ENCODE measurements at regions not wholly inside any gene's neighbourhood (a gene's known extent, or its start where the extent isn't known, plus 50 kb on each side); places are given as distances from the start of the nearest gene placed in this dataset.

DNA sequence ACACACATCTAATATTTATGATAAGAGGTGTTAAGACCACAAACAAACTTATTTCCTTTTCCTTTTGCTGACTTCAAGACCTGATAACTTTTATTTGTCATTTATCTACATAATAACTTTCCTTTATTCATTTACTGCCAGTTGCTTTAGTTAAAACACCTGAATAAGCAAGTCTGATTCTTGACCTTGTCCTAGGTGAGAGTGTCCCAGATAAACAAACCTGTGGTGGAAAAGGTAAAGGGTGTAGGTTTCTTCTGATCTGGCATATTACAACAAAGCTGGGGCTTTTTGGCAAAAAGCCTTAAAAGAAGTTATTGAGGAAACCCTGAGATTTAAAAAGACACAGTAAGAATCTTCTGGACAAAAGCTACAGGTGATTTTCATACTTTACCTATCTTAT is 191.5 kb downstream of the ZBBX start:
- DNase-seq = no peak

DNA sequence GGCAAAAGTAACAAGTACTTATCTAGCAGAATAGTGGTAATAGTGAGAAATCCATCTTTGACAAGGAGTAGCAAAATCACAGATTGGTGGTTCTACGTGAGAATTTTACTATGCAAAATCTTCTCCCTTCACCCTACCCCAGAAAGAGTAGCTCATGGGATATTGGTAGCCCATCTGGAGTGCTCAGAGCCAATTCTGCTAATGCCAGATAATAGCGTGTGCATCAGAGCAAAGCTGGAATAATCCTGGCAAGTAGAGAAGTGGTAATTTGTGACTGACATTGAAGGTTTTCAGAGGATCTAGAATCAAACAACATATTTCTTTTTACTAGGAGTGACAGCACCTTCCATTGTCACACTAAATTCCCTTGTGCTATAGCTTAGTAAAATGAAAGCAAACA is 192.9 kb downstream of the ZBBX start:
- no peak for DNase-seq

DNA sequence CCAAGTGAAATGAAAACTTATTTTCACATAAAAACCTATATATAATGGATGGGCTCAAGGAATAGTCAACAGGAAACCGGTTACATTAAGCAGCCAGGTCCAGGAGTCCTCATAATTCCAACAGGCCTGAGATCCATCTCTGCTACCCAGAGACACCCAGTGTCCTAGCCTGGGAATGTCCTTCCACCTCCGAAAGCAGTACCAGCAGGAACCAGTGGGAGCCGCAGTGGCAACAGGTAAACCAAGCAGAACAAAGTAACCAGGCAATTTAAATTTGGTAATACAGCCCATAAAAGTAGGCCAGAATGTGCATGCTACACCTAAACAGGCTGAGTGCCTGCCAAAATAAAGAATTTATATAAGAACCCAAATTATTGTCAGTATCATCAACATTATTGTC is 195.6 kb downstream of the ZBBX start:
- DNase-seq = no peak

DNA sequence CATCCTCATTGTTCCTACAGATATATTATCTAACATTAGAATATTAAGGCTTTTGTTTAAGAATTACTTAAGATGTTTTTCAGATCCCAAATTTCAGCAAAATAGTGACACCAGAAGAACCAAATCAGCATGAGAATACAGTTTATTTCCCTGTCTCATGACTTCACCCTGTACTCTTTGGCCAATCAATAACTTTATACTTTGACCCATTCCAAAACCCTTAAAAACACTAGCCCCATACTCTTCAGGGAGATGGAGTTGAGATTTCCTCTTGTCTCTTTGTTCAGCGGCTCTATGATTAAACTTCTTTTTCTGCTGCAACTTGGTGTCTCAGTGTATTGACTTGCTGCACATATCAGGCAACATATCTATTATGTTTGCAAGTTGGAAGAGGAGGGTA is 207.7 kb downstream of the ZBBX start:
- no peak for DNase-seq

DNA sequence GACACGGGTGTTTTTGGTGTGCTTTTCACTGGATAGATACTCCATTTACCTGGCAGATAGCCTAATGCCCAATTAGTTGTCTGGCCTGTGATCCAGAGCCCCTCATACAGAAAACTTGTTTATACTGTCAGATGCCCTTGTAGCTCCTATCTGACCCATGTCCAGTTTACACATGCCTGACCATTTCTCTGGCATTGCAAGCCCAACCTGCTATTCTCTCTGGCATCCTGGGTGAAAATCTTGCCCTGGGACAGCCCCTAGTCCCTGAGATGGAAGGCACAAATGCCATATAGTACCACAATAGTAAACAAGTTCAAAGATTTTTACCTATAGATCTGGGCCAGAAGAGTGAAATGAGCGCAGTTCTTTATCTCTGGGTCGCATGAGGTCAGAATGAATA is 212.6 kb downstream of the ZBBX start:
- no peak for DNase-seq

DNA sequence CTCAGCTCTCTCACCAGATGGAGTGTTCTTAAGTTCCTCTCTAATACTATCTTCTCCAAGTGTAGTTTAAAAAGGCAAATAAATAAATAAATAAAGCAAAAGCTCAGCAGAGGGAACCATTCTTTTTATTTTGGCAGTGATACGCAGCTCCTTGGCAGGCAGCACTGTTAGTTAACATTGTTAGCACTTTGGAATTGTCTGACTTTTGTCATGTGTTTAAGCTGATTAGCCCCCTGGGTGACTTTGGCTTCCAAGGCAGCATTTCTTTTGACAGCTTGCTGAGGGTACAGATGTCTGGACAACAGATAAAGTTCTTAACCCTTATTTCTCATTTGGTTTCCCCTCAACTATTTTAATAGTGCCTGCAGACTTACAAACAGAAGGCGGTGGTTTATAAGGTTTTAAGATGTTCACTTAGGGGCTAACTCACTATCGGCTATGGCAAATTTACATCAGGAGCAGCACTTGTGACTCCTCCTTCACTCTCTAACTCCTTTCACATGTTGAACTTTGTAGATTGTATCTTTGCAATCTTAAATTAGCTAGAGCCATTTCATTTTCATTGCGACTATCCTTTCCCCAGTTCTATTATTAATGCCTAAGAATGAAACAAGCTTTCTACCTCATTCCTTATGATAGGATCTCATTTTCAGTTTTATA is 213.4 kb downstream of the ZBBX start:
- no peak for DNase-seq

DNA sequence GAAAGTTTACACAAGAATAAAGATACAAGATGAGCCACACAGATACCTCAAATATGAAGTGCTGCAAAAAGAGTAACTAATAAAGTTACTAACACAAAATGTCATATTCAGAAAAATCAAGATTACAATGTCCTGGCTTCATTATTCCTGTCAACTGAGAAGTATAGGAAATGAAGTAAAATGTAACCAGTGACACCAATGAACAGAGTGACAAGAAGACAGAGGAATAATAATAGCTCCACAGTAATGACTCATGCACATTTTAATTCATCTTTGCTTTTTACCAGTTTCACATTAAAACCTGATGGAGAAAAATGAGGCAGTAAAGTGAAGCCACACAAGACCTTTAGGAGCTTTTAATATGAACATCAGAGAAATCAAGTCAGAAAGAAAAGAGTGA is 214.1 kb downstream of the ZBBX start:
- no peak for DNase-seq

DNA sequence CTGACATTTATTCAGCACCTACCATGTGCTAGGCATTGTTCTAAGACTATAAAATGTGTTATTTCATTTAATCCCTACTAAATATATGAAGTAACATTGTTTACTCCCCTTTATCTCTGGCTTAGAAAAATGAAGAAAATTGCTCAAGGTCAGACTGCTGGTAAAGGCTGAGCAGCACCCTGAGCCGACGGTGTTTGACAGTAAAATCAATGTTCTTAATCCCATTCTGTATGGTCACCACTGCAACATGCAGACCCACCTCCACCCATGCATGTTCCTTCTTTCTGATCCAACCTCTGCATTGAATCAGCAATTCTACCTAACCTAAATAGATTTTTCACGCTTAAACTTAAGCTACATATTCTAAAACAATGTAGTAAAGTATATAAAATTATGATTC is 216.5 kb downstream of the ZBBX start:
- DNase-seq = no peak

DNA sequence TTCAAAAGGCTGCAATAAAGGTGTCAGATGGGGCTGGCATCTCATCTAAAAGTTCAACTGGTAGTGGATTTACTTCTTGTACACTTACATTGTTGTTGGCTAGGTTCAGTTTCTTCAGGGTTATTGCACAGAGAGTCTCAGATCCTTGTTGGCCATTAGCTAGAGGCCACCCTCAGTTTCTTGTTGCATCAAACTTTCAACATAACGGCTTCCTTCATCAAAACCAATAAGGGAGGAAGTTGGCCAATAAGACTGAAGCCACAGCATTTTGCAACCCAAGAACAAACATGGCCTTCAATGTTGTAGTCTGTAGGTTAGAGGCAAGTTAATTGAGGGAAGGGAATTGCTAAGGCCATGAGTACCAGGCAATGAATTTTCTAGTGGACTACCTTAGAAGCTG is 218.0 kb downstream of the ZBBX start:
- DNase-seq = peak; percentile 85

DNA sequence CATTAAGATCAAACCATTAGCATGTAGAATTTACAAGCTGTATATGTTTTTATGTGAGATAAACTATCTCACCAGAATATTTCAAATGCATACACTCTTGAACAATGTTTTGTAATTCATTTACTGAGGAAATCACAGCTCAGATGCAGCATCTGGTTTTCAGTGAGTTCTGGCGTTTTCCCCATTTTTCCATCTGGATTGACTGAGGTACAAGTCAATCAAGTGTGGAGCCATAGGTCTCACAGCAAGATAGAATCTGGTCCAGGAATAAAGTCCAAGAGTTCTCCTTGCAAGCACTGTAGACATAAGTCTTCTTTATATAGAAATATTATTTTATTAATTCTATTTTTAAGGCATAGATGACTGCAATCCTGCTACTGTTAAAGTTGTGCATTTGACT is 219.3 kb downstream of the ZBBX start:
- DNase-seq = no peak

DNA sequence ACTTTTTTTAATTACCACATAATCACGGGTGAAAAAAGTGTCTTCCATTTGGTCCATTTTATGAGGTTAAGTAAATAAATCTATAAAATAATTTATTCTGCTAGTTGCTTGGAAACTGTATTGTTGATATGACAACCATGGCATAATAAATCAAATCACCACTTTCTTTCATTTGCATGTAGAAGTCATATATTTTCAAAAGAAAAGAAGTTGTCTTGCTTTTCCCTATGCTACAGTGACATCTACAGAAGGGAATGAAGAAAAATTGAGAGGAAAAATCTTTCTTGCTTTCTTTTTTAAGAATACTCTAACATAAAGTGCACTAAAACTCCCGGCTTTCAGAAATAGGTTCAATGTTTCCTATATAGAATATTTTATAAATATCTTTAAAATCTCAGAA is 228.5 kb downstream of the ZBBX start:
- no peak for DNase-seq

DNA sequence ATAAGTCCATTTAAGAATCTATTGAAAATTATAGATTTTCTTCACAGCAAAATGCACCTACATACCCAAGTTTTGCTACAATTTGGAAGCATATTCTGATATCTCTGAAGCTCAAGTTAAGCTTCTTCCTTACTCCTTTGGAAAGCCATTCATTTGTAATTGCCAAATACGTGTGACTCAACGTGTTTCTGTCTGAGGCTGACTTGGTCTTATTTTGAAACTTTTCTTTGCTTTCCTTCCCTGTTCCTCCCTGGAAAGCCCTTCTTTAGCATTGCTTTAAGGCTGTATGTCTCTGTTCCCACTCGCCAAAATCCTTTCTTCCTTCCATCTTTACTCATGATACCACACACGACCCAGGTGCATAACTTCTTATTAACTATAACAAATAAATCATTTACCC is 232.0 kb downstream of the ZBBX start:
- peak; percentile 6 for DNase-seq

DNA sequence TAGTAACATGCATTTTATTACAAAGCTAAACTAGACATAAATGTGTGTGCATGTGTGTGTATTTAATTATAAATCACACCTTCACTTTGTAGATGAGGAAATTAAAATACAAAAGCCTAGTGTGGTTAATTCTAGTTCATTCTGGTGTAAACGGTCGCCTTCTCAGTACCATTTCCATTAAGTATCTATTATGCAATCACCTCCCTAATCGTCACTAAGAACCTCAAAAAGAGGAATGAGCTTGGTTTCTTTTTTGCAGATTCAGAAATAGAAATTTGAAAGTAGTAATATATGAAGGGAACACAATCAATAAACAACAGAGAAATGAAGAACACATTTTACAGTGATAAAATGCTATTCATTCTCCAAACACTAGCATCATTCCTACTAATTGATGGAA is 233.2 kb downstream of the ZBBX start:
- peak; percentile 3 for DNase-seq

DNA sequence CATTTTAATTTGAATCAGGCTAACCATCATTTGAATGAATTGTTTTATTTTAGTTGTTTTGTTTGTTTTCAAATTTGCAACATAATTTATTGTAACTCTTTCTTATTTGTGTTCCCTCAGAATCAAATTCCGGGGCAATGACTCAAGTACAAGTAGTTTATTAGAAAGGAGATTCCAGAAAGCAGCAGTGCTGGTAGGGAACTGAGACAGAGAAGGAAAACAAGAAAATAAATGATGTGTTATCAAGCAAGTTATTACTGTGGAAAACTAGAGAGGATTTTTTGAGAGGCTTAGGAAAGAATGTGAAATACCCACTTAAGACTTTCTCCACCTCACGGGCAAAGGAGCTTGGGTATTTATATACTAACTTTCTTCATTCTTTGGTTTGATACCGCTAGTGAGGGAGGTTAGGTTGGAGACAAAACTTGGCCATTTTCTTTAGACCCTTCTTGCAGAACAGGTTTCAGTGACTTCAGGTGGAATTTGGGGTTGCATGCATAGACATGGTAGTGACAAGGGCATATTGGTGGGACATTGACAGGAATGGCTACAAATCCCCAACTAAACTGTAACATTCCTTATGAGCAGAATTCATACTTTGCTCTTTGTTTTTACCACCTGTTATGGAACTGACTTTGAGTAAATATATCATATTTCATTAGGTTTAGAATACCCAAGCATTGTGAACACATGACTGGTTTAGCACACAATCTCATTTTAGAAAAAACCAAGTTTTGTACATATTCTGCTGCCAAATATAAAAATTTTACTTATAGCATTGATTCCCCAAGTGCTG is 254.3 kb downstream of the ZBBX start:
- DNase-seq = no peak

DNA sequence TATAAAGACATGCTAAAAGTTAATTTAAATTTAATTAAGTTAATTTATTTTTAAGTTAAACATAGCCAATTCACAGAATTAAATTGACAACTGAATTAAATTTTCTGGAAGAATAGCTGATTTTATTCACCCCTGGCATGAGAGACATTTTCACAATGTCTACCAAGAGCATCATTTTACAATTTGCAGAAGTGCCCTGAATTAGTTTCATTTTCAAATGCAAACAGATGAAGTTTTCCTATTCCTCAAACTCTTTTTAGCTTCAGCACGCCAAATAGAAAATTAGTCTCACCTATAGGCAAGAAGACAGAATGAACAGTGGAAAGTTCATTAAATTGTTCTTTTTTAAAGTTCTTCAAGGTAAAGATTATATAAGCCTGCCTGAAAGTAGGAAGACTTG is 259.3 kb downstream of the ZBBX start:
- DNase-seq = no peak

DNA sequence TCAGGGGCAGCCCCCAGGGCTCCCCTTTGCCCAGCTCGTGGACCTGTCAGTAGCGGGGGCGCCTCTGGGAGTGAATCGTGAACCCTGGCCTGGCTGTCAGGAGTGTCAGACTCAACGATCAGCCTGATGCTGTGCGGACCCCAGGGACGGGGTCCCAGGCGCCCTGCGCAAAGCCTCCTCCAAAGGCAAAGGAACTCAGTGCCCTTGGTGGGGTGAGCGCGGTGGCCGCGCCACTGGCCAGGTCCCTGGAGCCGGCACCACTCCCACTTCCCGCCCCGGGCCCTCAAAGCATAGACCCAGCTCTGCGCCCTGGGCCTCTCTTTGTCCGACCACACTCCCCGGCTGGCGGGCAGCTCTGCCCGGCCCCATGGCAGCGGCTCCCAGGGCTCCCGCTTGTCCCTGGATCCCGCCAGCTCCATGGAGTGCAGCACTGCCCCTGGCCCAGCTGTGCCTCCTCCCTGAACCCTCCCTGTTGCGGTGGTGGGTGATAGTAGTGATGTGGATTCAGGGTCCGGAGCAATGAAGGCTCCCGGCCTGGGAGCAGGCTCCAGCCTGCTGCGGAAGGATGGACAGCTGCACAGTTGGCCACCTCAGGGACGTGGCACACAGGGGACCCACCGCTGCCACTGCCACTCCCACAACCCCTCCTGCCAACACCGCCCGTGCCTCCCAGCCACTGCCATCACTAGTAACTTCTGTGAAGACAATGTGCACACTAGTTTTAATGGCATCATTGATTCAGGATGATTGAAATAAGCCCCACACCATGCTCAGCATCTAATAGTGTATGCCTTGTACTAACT is 263.8 kb downstream of the ZBBX start:
- DNase-seq = no peak

DNA sequence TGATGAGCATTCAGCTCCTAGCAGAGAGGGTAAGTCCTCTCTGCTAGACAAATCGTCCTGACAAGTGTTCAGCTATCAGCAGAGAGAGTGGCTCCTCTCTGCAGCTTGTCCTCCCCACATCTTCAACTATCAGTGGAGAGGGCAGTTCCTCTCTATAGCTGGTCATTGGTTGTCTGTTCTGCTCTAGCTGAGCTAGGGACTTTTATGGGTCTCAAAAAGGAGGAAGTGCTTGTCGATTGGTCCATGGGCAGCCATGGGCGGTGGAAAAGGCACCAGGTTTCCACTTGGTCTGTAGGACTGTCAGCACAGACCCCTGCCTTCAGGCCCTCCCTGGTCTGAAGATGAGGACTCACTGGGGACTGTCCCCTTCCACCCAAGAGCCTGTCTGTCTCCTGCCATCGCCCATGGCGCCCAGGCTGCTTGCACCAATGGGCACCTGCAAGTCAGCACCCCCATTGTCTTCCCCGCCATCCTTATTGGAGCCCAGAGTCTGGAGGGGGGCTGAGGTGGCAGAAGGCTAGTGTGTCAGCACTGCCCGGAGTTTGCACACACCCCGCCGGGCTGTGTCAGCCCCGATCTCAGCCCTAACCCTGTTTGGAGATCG is 264.7 kb downstream of the ZBBX start:
- DNase-seq = no peak

DNA sequence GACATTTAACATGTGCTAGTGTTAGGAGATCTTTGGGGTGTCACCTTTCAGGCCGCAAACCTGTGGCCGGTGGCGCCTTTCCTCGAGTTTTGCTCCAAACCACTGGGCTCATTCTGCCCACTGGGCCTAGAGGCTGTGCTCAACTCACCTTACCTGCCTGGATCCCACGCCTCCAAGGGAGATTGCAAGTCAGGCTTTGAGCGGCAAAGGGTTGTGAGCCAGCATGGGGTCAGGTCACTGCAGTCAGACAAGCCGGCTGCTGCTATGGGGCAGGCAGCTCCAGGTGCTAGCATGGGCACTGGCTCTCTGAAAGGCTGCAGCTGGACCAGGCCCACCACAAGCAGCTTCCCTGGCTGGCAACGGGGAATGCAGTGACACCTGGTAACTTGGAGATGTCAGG is 265.5 kb downstream of the ZBBX start:
- DNase-seq = no peak

DNA sequence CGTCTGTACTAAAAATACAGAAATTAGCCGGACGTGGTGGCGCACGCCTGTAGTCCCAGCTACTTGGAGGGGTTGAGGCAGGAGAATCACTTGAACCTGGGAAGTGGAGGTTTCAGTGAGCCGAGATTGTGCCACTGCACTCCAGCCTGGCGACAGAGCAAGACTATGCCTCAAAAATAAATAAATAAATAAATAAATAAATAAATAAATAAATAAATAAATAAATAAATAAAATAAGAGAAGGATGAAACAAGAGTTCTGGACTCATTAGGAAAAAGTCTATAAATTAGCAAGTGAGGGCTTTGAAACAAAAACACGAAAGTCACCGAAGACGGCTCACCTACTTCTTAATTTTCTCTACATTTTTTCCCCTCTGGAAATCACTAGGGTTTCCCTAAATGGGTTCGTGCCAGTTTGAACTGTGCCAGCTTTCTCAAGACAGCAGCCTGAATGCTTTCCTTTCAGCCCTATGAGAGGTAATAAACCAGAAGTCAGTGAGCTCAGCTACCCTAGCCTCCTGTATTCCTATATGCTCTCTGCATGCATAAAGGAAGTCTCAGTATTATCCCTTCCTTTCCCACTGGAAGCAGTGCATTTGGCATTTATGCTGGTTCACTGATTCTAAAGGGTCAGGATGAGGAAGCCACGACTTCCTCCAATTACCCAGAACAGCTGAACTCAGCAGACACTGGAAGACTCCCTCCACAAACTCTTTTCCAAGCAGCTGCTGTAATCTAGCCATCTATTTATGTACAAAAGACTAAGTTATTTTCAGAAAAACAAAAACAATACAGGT is 266.9 kb downstream of the ZBBX start:
- no peak for DNase-seq

DNA sequence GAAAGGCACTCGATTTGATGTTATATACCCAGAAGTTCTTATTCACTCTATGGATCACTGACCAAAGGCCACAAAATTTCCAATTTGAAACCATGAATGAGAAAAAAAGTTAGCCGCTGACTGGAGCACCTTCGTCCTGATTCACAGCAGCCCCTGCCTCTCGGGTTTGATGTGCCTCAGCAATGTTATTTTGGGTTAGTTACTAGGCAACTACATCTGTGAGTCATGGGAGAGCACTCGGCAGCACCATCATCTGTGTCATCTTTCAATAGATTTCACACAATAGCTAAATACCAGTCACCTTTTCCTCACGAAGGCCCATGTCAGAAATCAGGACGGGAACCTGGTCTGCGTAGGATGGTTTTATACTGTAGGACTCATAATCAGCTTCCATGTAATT is 269.2 kb downstream of the ZBBX start:
- no peak for DNase-seq

DNA sequence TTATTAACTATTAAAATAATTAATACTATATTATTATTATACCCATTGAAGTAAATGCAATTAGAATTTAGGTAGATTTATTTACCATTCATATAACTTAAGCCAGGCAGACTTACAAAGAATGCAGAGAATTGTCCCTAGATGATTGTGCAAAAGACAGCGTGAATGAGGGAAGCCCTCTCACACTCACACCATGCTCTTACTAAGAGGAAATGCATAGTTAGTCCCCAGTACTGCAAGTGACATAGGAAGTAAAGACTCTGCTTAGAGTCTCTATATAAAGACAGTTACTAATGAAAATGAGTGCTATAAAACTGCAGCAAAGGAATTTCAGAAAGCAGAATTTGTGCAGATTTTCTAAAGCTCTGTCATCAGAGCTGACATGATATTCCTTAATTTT is 270.4 kb downstream of the ZBBX start:
- DNase-seq = no peak

DNA sequence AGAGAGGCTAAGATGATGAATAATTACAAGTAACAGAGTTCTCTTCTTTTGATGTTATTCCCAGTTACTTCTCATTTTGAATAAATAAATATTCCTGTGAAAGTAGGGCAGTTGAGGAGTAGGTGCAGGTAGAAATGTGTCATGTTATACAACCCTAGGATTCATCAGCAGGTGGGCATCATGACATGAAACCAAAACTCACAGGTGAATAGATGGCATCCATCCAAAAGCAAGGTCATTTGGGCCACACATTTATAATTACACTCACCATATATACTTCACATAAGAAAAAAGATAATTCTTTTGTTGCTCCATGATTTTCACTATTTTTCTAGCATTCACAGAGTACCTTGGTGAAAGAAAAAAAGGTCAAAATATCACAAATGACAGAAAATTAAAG is 273.6 kb downstream of the ZBBX start:
- DNase-seq = no peak

DNA sequence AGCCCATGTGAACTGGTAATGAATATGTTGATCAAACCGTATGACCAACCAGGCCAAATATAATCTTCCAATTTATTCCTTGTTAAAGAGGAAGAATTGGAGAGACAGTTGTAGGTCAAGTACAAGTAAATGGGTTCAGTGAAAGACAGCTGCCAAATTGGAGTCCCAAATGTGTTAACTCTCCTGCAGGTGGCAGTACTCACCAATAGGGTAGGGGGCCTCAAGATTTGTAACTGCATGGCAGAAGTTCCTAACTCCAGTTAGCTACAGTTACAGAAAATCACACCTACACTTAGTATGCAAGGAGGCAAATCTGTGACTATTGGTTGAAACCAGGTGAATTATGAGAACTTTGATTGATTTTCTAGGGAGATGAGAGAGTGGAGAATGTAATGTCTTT is 278.0 kb downstream of the ZBBX start:
- no peak for DNase-seq
